H1 (cell line): ENCODE measurements at regions not wholly inside any gene's neighbourhood (a gene's known extent, or its start where the extent isn't known, plus 50 kb on each side); places are given as distances from the start of the nearest gene placed in this dataset.

Source experiments
- CTCF ChIA-PET: fragments of 300-600 bp; sonication (Branson Sonifier 250); formaldehyde crosslinking; loops from one replicate; lab custom pipeline; 2021; ENCODE audit not compliant: partially characterized antibody; lab: Charles Lee
- POLR2A ChIA-PET: fragments of 300-600 bp; sonication (Branson Sonifier 250); formaldehyde crosslinking; loops from one replicate; lab custom pipeline; 2021; ENCODE audit warnings: inconsistent platforms; ENCODE audit not compliant: partially characterized antibody; lab: Charles Lee
- DNase-seq, 2 experiments: peaks; one replicate each; pipeline versions ENCODE4 v3.0.0 to v3.0.0-alpha.2; 2010 to 2022; ENCODE audit warnings: low spot score in 2 of 2, low read depth in 1 of 2, mixed read lengths in 1 of 2
- FAIRE-seq: peaks from 2 replicates; lab custom pipeline; 2011; peaks lifted over from hg19 to GRCh38; lab: Jason Lieb, UNC
- H2AFZ ChIP-seq: 2 replicates; pipeline ENCODE4 v1.8.1; 2012; ENCODE audit warnings: low read length, inconsistent platforms
- H2AK5ac ChIP-seq: 2 replicates; pipeline ENCODE4 v1.6.1; 2013; ENCODE audit warnings: low read depth, low read length
- H2BK120ac ChIP-seq: replicated peaks from 2 replicates; pipeline ENCODE3; 2013; ENCODE audit warnings: low read depth, low read length, inconsistent platforms
- H2BK12ac ChIP-seq: 2 replicates; pipeline ENCODE4 v1.6.1; 2013; ENCODE audit warnings: low read depth, low read length
- H2BK15ac ChIP-seq: 2 replicates; pipeline ENCODE4 v1.6.1; 2013; ENCODE audit warnings: low read length
- H2BK20ac ChIP-seq: 2 replicates; pipeline ENCODE4 v1.6.1; 2013; ENCODE audit warnings: low read length
- H2BK5ac ChIP-seq: 2 replicates; pipeline ENCODE4 v1.6.1; 2013; ENCODE audit warnings: low read depth, low read length
- H3K14ac ChIP-seq: 2 replicates; pipeline ENCODE4 v1.6.1; 2013; ENCODE audit warnings: inconsistent platforms; ENCODE audit not compliant: insufficient read length
- H3K18ac ChIP-seq: 2 replicates; pipeline ENCODE4 v1.6.1; 2013; ENCODE audit warnings: low read length; ENCODE audit errors: extremely low read depth
- H3K23ac ChIP-seq: 2 replicates; pipeline ENCODE4 v1.6.1; 2013; ENCODE audit warnings: inconsistent platforms; ENCODE audit not compliant: insufficient read length
- H3K23me2 ChIP-seq: 2 replicates; pipeline ENCODE4 v1.6.1; 2013; ENCODE audit warnings: low read depth, low read length
- H3K27ac ChIP-seq: 2 replicates; pipeline ENCODE4 v1.6.1; 2011; ENCODE audit warnings: low read depth, low read length, inconsistent platforms
- H3K27me3 ChIP-seq, 4 experiments: replicated peaks in 1 of 4; 1 replicate in 1 of 4; 2 replicates in 3 of 4; pipeline versions ENCODE4 v1.6.1 to v1.8.1; 2011 to 2013; ENCODE audit warnings: low read length in 3 of 4, mild to moderate bottlenecking in 3 of 4, inconsistent platforms in 2 of 4, mixed read lengths in 2 of 4, moderate library complexity in 1 of 4; ENCODE audit not compliant: control insufficient read depth in 3 of 4, insufficient read depth in 3 of 4; ENCODE audit errors: extremely low read depth in 1 of 4
- H3K36me3 ChIP-seq, 4 experiments: 2 replicates each; pipeline versions ENCODE4 v1.6.1 to v1.8.1; 2011 to 2013; ENCODE audit warnings: mild to moderate bottlenecking in 4 of 4, low read length in 3 of 4, moderate library complexity in 2 of 4, control low read depth in 1 of 4, inconsistent platforms in 1 of 4; ENCODE audit not compliant: insufficient read depth in 4 of 4, control insufficient read depth in 2 of 4
- H3K4ac ChIP-seq: replicated peaks from 2 replicates; pipeline ENCODE3; 2013; ENCODE audit warnings: low read length, low read depth, mixed read lengths, inconsistent platforms; ENCODE audit not compliant: insufficient read length
- H3K4me1 ChIP-seq, 4 experiments: replicated peaks in 1 of 4; 1 replicate in 1 of 4; 2 replicates in 3 of 4; pipeline versions ENCODE4 v1.6.1 to v1.8.1; 2011 to 2013; ENCODE audit warnings: low read length in 3 of 4, inconsistent platforms in 2 of 4, mixed read lengths in 1 of 4; ENCODE audit not compliant: insufficient read depth in 4 of 4, control insufficient read depth in 3 of 4
- H3K4me2 ChIP-seq, 2 experiments: 2 replicates each; pipeline versions ENCODE4 v1.6.1 to v1.8.1; 2011 to 2013; ENCODE audit warnings: low read depth in 2 of 2, low read length in 2 of 2, control low read depth in 1 of 2, inconsistent platforms in 1 of 2, mild to moderate bottlenecking in 1 of 2; ENCODE audit not compliant: insufficient read depth in 1 of 2
- H3K4me3 ChIP-seq, 4 experiments: fragments of 200-600, 300-600 bp in 1 of 4; sonication (generic), shearing (Covaris generic), sonication (Bioruptor Twin) in 1 of 4; 2 replicates each; pipeline versions ENCODE4 v1.5.1 to v1.8.1; 2011 to 2016; ENCODE audit warnings: low read length in 4 of 4, low read depth in 3 of 4, control low read depth in 2 of 4, inconsistent platforms in 2 of 4, mild to moderate bottlenecking in 2 of 4, mixed read lengths in 1 of 4, moderate library complexity in 1 of 4; ENCODE audit not compliant: insufficient read depth in 2 of 4; ENCODE audit errors: extremely low read depth in 1 of 4
- H3K56ac ChIP-seq: replicated peaks from 2 replicates; pipeline ENCODE3; 2013; ENCODE audit warnings: low read depth, mild to moderate bottlenecking, mixed read lengths, low read length, inconsistent platforms; ENCODE audit not compliant: insufficient read length
- H3K79me1 ChIP-seq: 2 replicates; pipeline ENCODE4 v1.6.1; 2013; ENCODE audit warnings: low read depth, low read length, control low read depth
- H3K79me2 ChIP-seq, 2 experiments: 2 replicates each; pipeline versions ENCODE4 v1.6.1 to v1.8.1; 2012 to 2013; ENCODE audit warnings: low read length in 2 of 2, mild to moderate bottlenecking in 2 of 2, inconsistent platforms in 1 of 2; ENCODE audit not compliant: insufficient read depth in 2 of 2, control insufficient read depth in 1 of 2
- H3K9ac ChIP-seq, 4 experiments: replicated peaks in 1 of 4; 1 replicate in 1 of 4; 2 replicates in 3 of 4; pipeline versions ENCODE4 v1.6.1 to v1.8.1; 2011 to 2013; ENCODE audit warnings: low read depth in 3 of 4, low read length in 3 of 4, control low read depth in 2 of 4, mild to moderate bottlenecking in 2 of 4, moderate library complexity in 2 of 4, inconsistent platforms in 1 of 4; ENCODE audit errors: extremely low read depth in 1 of 4
- H3K9me3 ChIP-seq, 2 experiments: 2 replicates each; pipeline versions ENCODE4 v1.6.1 to v1.8.1; 2012 to 2013; ENCODE audit warnings: mild to moderate bottlenecking in 2 of 2, moderate library complexity in 2 of 2, control low read depth in 1 of 2, inconsistent platforms in 1 of 2, low read depth in 1 of 2, low read length in 1 of 2, mixed read lengths in 1 of 2; ENCODE audit not compliant: insufficient read depth in 2 of 2
- H4K20me1 ChIP-seq, 2 experiments: replicated peaks in 1 of 2; 2 replicates each; pipeline versions ENCODE3 to v1.8.1; 2011 to 2013; ENCODE audit warnings: inconsistent platforms in 2 of 2, low read length in 2 of 2, mild to moderate bottlenecking in 1 of 2; ENCODE audit not compliant: insufficient read depth in 2 of 2, control insufficient read depth in 1 of 2
- H4K5ac ChIP-seq: 2 replicates; pipeline ENCODE4 v1.6.1; 2013; ENCODE audit warnings: low read length, low read depth, mixed read lengths, inconsistent platforms; ENCODE audit not compliant: insufficient read length
- H4K8ac ChIP-seq: 2 replicates; pipeline ENCODE4 v1.8.0; 2013; ENCODE audit warnings: mild to moderate bottlenecking, moderate library complexity, low read length, inconsistent platforms; ENCODE audit not compliant: insufficient read depth; ENCODE audit errors: extremely low read depth
- H4K91ac ChIP-seq: replicated peaks from 2 replicates; pipeline ENCODE3; 2013; ENCODE audit warnings: low read length, mixed read lengths, inconsistent platforms; ENCODE audit not compliant: insufficient read length
- CBX5 ChIP-seq: fragments of 300-800, 300-1000 bp; sonication (generic); IDR thresholded peaks from 2 replicates; pipeline ENCODE4 v1.7.1; 2016; ENCODE audit warnings: antibody characterized with exemption, low read length, low read depth
- CHD1 ChIP-seq: IDR thresholded peaks from 2 replicates; pipeline ENCODE4 v1.6.1; 2012; ENCODE audit warnings: low read depth, low read length, improper control_type of control experiment
- CREB1 ChIP-seq: IDR thresholded peaks from 2 replicates; pipeline ENCODE4 v1.6.1; 2012; ENCODE audit warnings: inconsistent platforms
- CTBP2 ChIP-seq: IDR thresholded peaks from 2 replicates; pipeline ENCODE4 v1.7.0; 2011; ENCODE audit warnings: borderline replicate concordance, mild to moderate bottlenecking, moderate library complexity, mixed read lengths, low read length; ENCODE audit not compliant: insufficient read depth, insufficient read length
- KDM5A ChIP-seq: fragments of 200-600 bp; IDR thresholded peaks from 2 replicates; pipeline ENCODE4 v1.7.1; 2012; ENCODE audit warnings: mild to moderate bottlenecking, low read length, inconsistent platforms, mixed read lengths
- POLR2AphosphoS5 ChIP-seq: IDR thresholded peaks from 2 replicates; pipeline ENCODE4 v1.6.1; 2011; ENCODE audit warnings: low read depth, low read length
- RFX5 ChIP-seq: IDR thresholded peaks from 2 replicates; pipeline ENCODE4 v1.6.1; 2011; ENCODE audit warnings: low read depth, low read length, improper control_type of control experiment, borderline replicate concordance
- TBP ChIP-seq: IDR thresholded peaks from 2 replicates; pipeline ENCODE4 v1.6.1; 2011; ENCODE audit warnings: low read depth, low read length, improper control_type of control experiment
- TCF12 ChIP-seq: IDR thresholded peaks from 2 replicates; pipeline ENCODE4 v1.6.1; 2011; ENCODE audit warnings: low read depth, mild to moderate bottlenecking, low read length
- WGBS, 2 experiments: shearing (Covaris generic) in 1 of 2; methylation state at CpG; one replicate each; pipeline versions ENCODE4 v1.1.6 to v1.1.7; 2013 to 2015; ENCODE audit warnings: low lambda C conversion rate in 2 of 2, mixed read lengths in 2 of 2, inconsistent platforms in 1 of 2, low coverage in 1 of 2, missing lambda C conversion rate in 1 of 2; ENCODE audit not compliant: insufficient replicate concordance in 2 of 2, insufficient coverage in 1 of 2, insufficient read length in 1 of 2; ENCODE audit errors: extremely low coverage in 1 of 2, missing lambda C conversion rate in 1 of 2; 5-methylcytosine and 5-hydroxymethylcytosine counted together

- no peak for DNase-seq
- no peak overlapping the region for H2BK15ac ChIP-seq
- H3K27me3 ChIP-seq, result no peaks in the 10 kb centered on the region
- WGBS, 2 experiments, result 95% methylated on average over 1 of the region's 1 CpG; no CpG with 5 or more reads in 1 of the 2 experiments
- H3K4me3 ChIP-seq, result no peak overlapping the region
- no peak overlapping the region for H2AFZ ChIP-seq
- H3K4me1 ChIP-seq, result no peaks in the 10 kb centered on the region
- no peak overlapping the region for H3K4me2 ChIP-seq
- H3K23me2 ChIP-seq, result no peaks in the 10 kb centered on the region
- no peak overlapping the region for H4K8ac ChIP-seq
- no peak overlapping the region for H2BK12ac ChIP-seq
- no peak overlapping the region for H3K23ac ChIP-seq
- H2AK5ac ChIP-seq, result no peak overlapping the region
- no peak overlapping the region for H3K18ac ChIP-seq
- no peaks in the 10 kb centered on the region for H3K36me3 ChIP-seq
- no peak overlapping the region for H3K9ac ChIP-seq
- no peaks in the 10 kb centered on the region for H3K79me2 ChIP-seq
- H2BK120ac ChIP-seq, result no peak overlapping the region
- no peak overlapping the region for H2BK20ac ChIP-seq
- POLR2A ChIA-PET, result no interaction called here
- no peak overlapping the region for H3K14ac ChIP-seq
- no peak for FAIRE-seq
- H2BK5ac ChIP-seq, result no peak overlapping the region
- CTCF ChIA-PET, result no interaction called here
- H4K91ac ChIP-seq, result no peak overlapping the region
- H4K20me1 ChIP-seq, result no peaks in the 10 kb centered on the region
- H3K56ac ChIP-seq, result no peak overlapping the region
- no peak overlapping the region for H4K5ac ChIP-seq
- no peak for TF ChIP-seq CHD1
- TF ChIP-seq TBP, result no peak
- TF ChIP-seq POLR2AphosphoS5, result no peak
- TF ChIP-seq CBX5, result no peak
- no peak for TF ChIP-seq CREB1
- TF ChIP-seq TCF12, result no peak
- TF ChIP-seq CTBP2, result no peak
- no peak for TF ChIP-seq KDM5A
- TF ChIP-seq RFX5, result no peak
- H3K27ac ChIP-seq, result no peak overlapping the region
- H3K79me1 ChIP-seq, result no peaks in the 10 kb centered on the region
- no peaks in the 10 kb centered on the region for H3K9me3 ChIP-seq
- no peak overlapping the region for H3K4ac ChIP-seq
Measured at GRCh38 chr1:193568512-193568911, 382.1 kb upstream of the B3GALT2 start.
